Transverse colon (tissue), 4 donors: ENCODE measurements at regions not wholly inside any gene's neighbourhood (a gene's known extent, or its start where the extent isn't known, plus 50 kb on each side); places are given as distances from the start of the nearest gene placed in this dataset.

Source experiments
- DNase-seq: peaks from one replicate; pipeline ENCODE4 v3.0.0-alpha.2; 2019
- H3K27ac ChIP-seq, 4 donors: fragments of 200-600 bp; sonication (generic); 2 replicates each; pipeline ENCODE4 v1.5.1; 2016 to 2018; ENCODE audit warnings: inconsistent platforms in 4 of 4
- H3K27me3 ChIP-seq: fragments of 200-600 bp; sonication (generic); 2 replicates; pipeline ENCODE4 v1.5.1; 2017; ENCODE audit warnings: inconsistent platforms
- H3K36me3 ChIP-seq, 4 donors: fragments of 200-600 bp; sonication (generic); 2 replicates each; pipeline ENCODE4 v1.5.1; 2017 to 2019; ENCODE audit warnings: inconsistent platforms in 4 of 4
- H3K4me1 ChIP-seq, 4 donors: fragments of 200-600 bp; sonication (generic); 2 replicates each; pipeline ENCODE4 v1.5.1; 2017 to 2020; ENCODE audit warnings: inconsistent platforms in 4 of 4
- H3K4me3 ChIP-seq, 4 donors: fragments of 200-600 bp; sonication (generic); 1 replicate in 1 of 4; 2 replicates in 3 of 4; pipeline versions ENCODE4 v1.5.1 to v1.6.1; 2017 to 2019; ENCODE audit warnings: inconsistent platforms in 4 of 4
- H3K9me3 ChIP-seq, 2 donors: fragments of 200-600 bp; sonication (generic); 2 replicates each; pipeline ENCODE4 v1.5.1; 2017 to 2019; ENCODE audit warnings: inconsistent platforms in 2 of 2
- EP300 ChIP-seq: sonication (generic); formaldehyde crosslinking; IDR thresholded peaks from one replicate; pipeline ENCODE4 v1.6.1; 2017; ENCODE audit warnings: antibody characterized with exemption, low read depth
- POLR2A ChIP-seq: fragments of 450-650 bp; IDR thresholded peaks from one replicate; pipeline ENCODE4 v1.6.1; 2016; ENCODE audit warnings: antibody characterized with exemption, mild to moderate bottlenecking, moderate library complexity
- POLR2AphosphoS5 ChIP-seq, 3 donors: sonication (generic); formaldehyde crosslinking; IDR thresholded peaks; one replicate each; pipeline ENCODE4 v1.6.1; 2016; ENCODE audit warnings: antibody characterized with exemption in 3 of 3
- WGBS, 2 donors: methylation state at CpG; one replicate each; pipeline ENCODE4 v1.1.5; 2018; ENCODE audit warnings: low coverage in 1 of 2; 5-methylcytosine and 5-hydroxymethylcytosine counted together
- in situ Hi-C, 4 donors: fragments of 200-750 bp; cut with MboI; loops; one replicate each; pipeline versions ENCODE4 v1.15.0 to v1.15.1; 2017; ENCODE audit warnings: low sequenced_read_pairs in 3 of 4, low pct_ligation_motif_present in 1 of 4, low pct_unique_long_range_greater_than_20kb in 1 of 4
- intact Hi-C: fragments of 100-400 bp; cut with DNase I; formaldehyde crosslinking; loops from one replicate; pipeline ENCODE4 v1.15.1; 2023; ENCODE audit warnings: low total_unique reads
- TF ChIP-seq, protein P1 (sequence below), 5 experiments: fragments of 200-600 bp in 3 of 5; fragments of 450-650 bp in 2 of 5; sonication (generic) in 3 of 5; IDR thresholded peaks; 1 replicate in 2 of 5; 2 replicates in 3 of 5; pipeline ENCODE4 v1.5.1; 2016 to 2017; ENCODE audit warnings: antibody characterized with exemption in 5 of 5, inconsistent platforms in 3 of 5, mild to moderate bottlenecking in 2 of 5, moderate library complexity in 1 of 5

DNA sequence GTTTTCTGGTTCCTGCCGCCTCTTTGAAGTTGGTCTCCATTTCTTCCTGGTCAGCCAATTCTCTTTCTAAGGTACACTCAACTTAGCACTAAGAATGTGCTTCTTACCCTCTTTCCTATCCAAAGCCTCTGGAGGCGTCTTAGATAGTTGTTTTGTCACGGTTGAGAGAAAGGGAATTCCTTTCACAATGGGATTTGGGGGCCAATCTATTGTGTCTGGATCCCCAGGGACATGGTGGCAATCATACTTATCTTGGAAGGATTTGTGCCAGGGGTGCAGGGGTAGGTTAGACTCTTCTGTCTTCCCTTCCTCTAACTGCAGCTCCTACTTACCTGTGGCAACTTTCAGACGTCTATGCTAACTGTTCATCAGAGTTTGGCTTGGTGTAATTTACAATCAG lies 287.1 kb downstream of the SOX2 start:
- no peaks in the 10 kb centered on the region for H3K4me1 ChIP-seq
- H3K27ac ChIP-seq: no peak overlapping the region
- no peaks in the 10 kb centered on the region for H3K36me3 ChIP-seq
- no peaks in the 10 kb centered on the region for H3K27me3 ChIP-seq
- H3K4me3 ChIP-seq: no peak overlapping the region
- no peak for DNase-seq
- no peak for TF ChIP-seq EP300
- in situ Hi-C loops (no loop called here), intact Hi-C loops (no loop called here)
- WGBS, 2 donors: 63 to 100% methylated on average over 1 to 4 of the region's 4 CpGs
- H3K9me3 ChIP-seq: no peaks in the 10 kb centered on the region

DNA sequence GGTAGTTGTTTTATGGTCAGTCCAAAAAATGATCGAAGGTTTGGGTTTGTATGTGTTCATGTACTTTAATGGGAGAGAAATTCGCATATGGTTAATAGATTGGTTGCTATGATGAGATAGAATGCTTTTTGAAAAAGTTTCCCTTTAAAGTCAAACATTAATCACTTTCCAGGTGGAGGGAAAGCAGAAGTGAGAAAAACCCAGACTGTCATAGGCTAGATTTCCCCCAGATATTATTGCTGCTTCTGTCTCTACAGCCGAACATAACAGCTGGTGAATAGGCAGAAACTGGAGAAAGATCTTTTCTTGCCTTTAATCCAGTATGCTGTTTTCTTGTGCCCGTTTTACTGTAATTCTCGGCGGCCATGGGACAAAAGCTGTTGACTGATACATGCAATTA lies 287.6 kb downstream of the SOX2 start:
- Histone ChIP-seq H3K36me3 (no peaks in the 10 kb centered on the region), H3K4me1 (no peaks in the 10 kb centered on the region), H3K4me3 (no peak overlapping the region), H3K27me3 (no peaks in the 10 kb centered on the region), H3K27ac (no peak overlapping the region), H3K9me3 (no peaks in the 10 kb centered on the region)
- DNase-seq: no peak
- intact Hi-C loops (no loop called here), in situ Hi-C loops (no loop called here)
- 73 to 74% methylated on average over 6 of the region's 6 CpGs for WGBS, 2 donors
- TF ChIP-seq POLR2A: no peak
- TF ChIP-seq POLR2AphosphoS5 (IDR thresholded peaks at IDR 0.05): no peak
- TF ChIP-seq, protein P1, sequence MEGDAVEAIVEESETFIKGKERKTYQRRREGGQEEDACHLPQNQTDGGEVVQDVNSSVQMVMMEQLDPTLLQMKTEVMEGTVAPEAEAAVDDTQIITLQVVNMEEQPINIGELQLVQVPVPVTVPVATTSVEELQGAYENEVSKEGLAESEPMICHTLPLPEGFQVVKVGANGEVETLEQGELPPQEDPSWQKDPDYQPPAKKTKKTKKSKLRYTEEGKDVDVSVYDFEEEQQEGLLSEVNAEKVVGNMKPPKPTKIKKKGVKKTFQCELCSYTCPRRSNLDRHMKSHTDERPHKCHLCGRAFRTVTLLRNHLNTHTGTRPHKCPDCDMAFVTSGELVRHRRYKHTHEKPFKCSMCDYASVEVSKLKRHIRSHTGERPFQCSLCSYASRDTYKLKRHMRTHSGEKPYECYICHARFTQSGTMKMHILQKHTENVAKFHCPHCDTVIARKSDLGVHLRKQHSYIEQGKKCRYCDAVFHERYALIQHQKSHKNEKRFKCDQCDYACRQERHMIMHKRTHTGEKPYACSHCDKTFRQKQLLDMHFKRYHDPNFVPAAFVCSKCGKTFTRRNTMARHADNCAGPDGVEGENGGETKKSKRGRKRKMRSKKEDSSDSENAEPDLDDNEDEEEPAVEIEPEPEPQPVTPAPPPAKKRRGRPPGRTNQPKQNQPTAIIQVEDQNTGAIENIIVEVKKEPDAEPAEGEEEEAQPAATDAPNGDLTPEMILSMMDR (IDR thresholded peaks at IDR 0.05): no peak
- no peak for TF ChIP-seq EP300

DNA sequence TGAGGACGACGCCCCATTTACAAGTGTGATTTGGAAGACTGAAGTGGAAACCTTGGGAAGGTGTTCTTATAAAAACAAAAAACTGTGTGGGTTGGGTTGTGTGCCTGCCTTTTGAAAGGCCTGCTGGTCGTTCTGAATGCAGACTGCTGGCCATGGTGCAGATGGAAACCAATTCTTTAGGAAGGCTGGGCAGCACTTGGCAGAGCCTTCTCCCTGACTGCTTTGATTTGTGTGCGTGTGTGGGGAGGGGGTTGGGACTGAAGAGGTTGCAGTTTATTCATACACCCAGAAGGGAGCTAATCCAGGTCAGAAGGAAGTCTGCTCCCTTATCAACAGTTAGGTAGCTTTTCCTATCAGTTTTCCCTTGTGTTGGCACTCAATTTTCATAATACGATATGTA lies 288.7 kb downstream of the SOX2 start:
- H3K27ac ChIP-seq: no peak overlapping the region
- TF ChIP-seq EP300 (no peak), POLR2AphosphoS5 (IDR thresholded peaks at IDR 0.05) (no peak), POLR2A (no peak)
- TF ChIP-seq, protein P1 (IDR thresholded peaks at IDR 0.05): no peak
- DNase-seq: no peak
- 53 to 68% methylated on average over 3 to 5 of the region's 5 CpGs for WGBS, 2 donors
- H3K9me3 ChIP-seq: no peaks in the 10 kb centered on the region
- no peaks in the 10 kb centered on the region for H3K4me1 ChIP-seq
- intact Hi-C loops: no loop called here
- H3K27me3 ChIP-seq: no peaks in the 10 kb centered on the region
- in situ Hi-C loops: no loop called here
- H3K36me3 ChIP-seq: no peaks in the 10 kb centered on the region
- no peak overlapping the region for H3K4me3 ChIP-seq

DNA sequence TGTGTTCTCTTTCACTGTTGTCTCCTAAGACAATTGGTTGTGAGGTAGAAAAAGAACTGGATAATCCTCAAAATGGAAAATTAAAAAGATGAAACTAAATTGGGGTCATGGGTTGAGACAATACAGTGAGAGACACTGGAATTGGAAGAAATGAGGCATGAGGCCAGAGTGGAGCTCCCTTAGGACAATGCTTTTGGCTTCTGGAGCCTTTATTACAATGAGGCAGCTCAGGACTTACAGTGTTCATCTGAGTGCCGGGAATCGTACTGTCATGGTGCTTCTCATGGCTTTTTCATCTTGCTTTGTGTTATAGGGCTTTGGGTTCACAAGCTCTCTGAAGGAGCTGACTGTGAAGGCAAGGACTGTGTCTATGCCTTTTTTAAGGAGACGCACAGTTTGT lies 293.5 kb downstream of the SOX2 start:
- DNase-seq: no peak
- Histone ChIP-seq H3K4me3 (no peak overlapping the region), H3K27ac (no peak overlapping the region), H3K9me3 (no peaks in the 10 kb centered on the region), H3K4me1 (no peaks in the 10 kb centered on the region), H3K36me3 (no peaks in the 10 kb centered on the region), H3K27me3 (no peaks in the 10 kb centered on the region)
- TF ChIP-seq POLR2A (no peak), POLR2AphosphoS5 (IDR thresholded peaks at IDR 0.05) (no peak), EP300 (no peak)
- TF ChIP-seq, protein P1 (IDR thresholded peaks at IDR 0.05): no peak
- WGBS, 2 donors: 83 to 86% methylated on average over 1 to 3 of the region's 3 CpGs
- intact Hi-C loops: no loop called here
- in situ Hi-C loops: no loop called here

DNA sequence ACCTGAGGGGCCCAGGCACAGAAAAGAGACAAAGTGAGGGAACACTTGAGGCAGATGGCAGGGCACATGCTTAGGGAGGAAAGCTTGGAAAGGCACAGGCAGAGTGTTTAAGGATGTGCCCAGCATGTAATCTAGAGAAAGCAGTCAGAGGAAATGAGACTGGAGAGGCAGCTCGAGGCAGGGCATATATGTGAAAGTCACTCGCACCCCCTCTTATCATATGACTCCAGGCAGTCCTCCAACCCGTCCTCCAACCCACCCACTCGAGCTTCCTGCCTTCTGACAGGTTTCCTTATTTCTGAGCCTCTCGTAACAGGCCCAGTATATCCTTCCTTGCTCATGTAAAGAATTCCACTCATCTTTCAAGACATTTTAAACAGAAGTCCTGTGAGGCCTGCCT lies 294.0 kb downstream of the SOX2 start:
- Histone ChIP-seq H3K4me1 (no peaks in the 10 kb centered on the region), H3K36me3 (no peaks in the 10 kb centered on the region), H3K4me3 (no peak overlapping the region), H3K27ac (no peak overlapping the region), H3K27me3 (no peaks in the 10 kb centered on the region), H3K9me3 (no peaks in the 10 kb centered on the region)
- in situ Hi-C loops (no loop called here), intact Hi-C loops (no loop called here)
- no peak for DNase-seq
- WGBS, 2 donors: 43 to 44% methylated on average over 1 to 5 of the region's 5 CpGs
- TF ChIP-seq, protein P1 (IDR thresholded peaks at IDR 0.05): no peak
- TF ChIP-seq POLR2AphosphoS5 (IDR thresholded peaks at IDR 0.05): no peak
